Coronary artery (tissue), 2 donors: ENCODE measurements at regions not wholly inside any gene's neighbourhood (a gene's known extent, or its start where the extent isn't known, plus 50 kb on each side); places are given as distances from the start of the nearest gene placed in this dataset.

ENCODE experiments used
- DNase-seq: peaks from one replicate; pipeline ENCODE4 v3.0.0-alpha.2; 2017; ENCODE audit warnings: low spot score
- H3K27ac ChIP-seq, 2 donors: fragments of 200-600 bp; sonication (generic); one replicate each; pipeline ENCODE4 v1.5.1; 2016 to 2019
- H3K4me3 ChIP-seq: fragments of 200-600 bp; sonication (generic); 2 replicates; pipeline ENCODE4 v1.5.1; 2016; ENCODE audit warnings: mild to moderate bottlenecking, moderate library complexity
- CTCF ChIP-seq: fragments of 200-600 bp; sonication (generic); IDR thresholded peaks from one replicate; pipeline ENCODE4 v1.5.1; 2019; ENCODE audit warnings: antibody characterized with exemption

- no peak overlapping the region for H3K4me3 ChIP-seq
- H3K27ac ChIP-seq, result no peak overlapping the region
- TF ChIP-seq CTCF, result no peak
- no peak for DNase-seq
Observed at GRCh38 chr10:93236393-93237040, 162.8 kb downstream of the CYP26A1 start.

- Histone ChIP-seq H3K27ac (no peak overlapping the region), H3K4me3 (no peak overlapping the region)
- DNase-seq, result no peak
- TF ChIP-seq CTCF, result no peak
Observed at GRCh38 chr10:93245147-93245546, 171.5 kb downstream of the CYP26A1 start.

- TF ChIP-seq CTCF, result no peak
- no peak overlapping the region for H3K27ac ChIP-seq
- no peak overlapping the region for H3K4me3 ChIP-seq
- DNase-seq, result no peak
Observed at GRCh38 chr10:93245779-93246178, 172.1 kb downstream of the CYP26A1 start.

GRCh38 chr10:93248583-93249227, 175.0 kb downstream of the CYP26A1 start:
- no peak for TF ChIP-seq CTCF
- Histone ChIP-seq H3K27ac (no peak overlapping the region), H3K4me3 (no peak overlapping the region)
- no peak for DNase-seq

GRCh38 chr10:93250010-93250409, 176.3 kb downstream of the CYP26A1 start:
- TF ChIP-seq CTCF, result no peak
- H3K27ac ChIP-seq, result no peak overlapping the region
- no peak overlapping the region for H3K4me3 ChIP-seq
- no peak for DNase-seq

- H3K4me3 ChIP-seq, result no peak overlapping the region
- no peak overlapping the region for H3K27ac ChIP-seq
- no peak for DNase-seq
- TF ChIP-seq CTCF, result no peak
Observed at GRCh38 chr10:93254180-93254853, 180.6 kb downstream of the CYP26A1 start.
